ENCODE measurements at regions not wholly inside any gene's neighbourhood (a gene's known extent, or its start where the extent isn't known, plus 50 kb on each side); places are given as distances from the start of the nearest gene placed in this dataset.

- no peak for TF ChIP-seq CTCF (IDR thresholded peaks at IDR 0.05; ENCODE audit: insufficient read depth, low read depth, low read length)
- ChIA-PET CTCF (no interaction called here), POLR2A (no interaction called here)
- Histone ChIP-seq H3K4me3 (ENCODE audit: low read depth, low read length) (no peak overlapping the region), H3K27me3 (ENCODE audit: control insufficient read depth, insufficient read depth, low read length) (no peaks in the 10 kb centered on the region), H3K36me3 (ENCODE audit: control insufficient read depth, insufficient read depth, low read length) (no peaks in the 10 kb centered on the region)
- DNase-seq (ENCODE audit: low read depth), result no peak
Observed at GRCh38 chr21:22561946-22562345, 1563.7 kb downstream of the NCAM2 start.

- DNase-seq (ENCODE audit: low read depth), result no peak
- no peak overlapping the region for H3K4me3 ChIP-seq (ENCODE audit: low read depth, low read length)
- CTCF ChIA-PET, result no interaction called here
- H3K36me3 ChIP-seq (ENCODE audit: control insufficient read depth, insufficient read depth, low read length), result no peaks in the 10 kb centered on the region
- no peak for TF ChIP-seq CTCF (IDR thresholded peaks at IDR 0.05; ENCODE audit: insufficient read depth, low read depth, low read length)
- POLR2A ChIA-PET, result no interaction called here
- no peaks in the 10 kb centered on the region for H3K27me3 ChIP-seq (ENCODE audit: control insufficient read depth, insufficient read depth, low read length)
Observed at GRCh38 chr21:22573834-22574233, 1575.6 kb downstream of the NCAM2 start.

DNA sequence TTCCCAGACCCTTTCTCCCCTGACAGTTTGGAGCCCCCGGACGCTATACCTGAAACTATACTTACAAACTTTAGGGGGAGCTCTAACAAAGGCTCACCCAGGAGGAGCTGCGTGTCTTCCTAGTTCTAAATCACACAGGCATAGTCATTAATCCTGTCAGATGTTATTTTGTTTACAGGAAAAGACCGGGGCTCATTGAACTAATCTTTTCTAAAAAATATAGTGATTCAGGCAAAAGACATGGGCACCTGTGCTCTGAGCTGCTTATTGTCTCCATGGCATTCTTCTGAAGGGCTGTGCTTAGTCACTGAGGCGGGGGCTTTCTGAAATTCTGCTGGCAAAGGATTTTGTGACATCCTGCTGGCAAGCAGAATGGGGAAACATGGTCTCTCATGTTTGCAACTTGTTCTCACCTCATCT, 1577.0 kb downstream of the NCAM2 start:
- DNase-seq (ENCODE audit: low read depth), result no peak
- Histone ChIP-seq H3K4me3 (ENCODE audit: low read depth, low read length) (no peak overlapping the region), H3K27me3 (ENCODE audit: control insufficient read depth, insufficient read depth, low read length) (no peaks in the 10 kb centered on the region), H3K36me3 (ENCODE audit: control insufficient read depth, insufficient read depth, low read length) (no peaks in the 10 kb centered on the region)
- ChIA-PET CTCF (no interaction called here), POLR2A (no interaction called here)
- TF ChIP-seq CTCF (IDR thresholded peaks at IDR 0.05; ENCODE audit: insufficient read depth, low read depth, low read length), result no peak

- Histone ChIP-seq H3K4me3 (ENCODE audit: low read depth, low read length) (no peak overlapping the region), H3K27me3 (ENCODE audit: control insufficient read depth, insufficient read depth, low read length) (no peaks in the 10 kb centered on the region), H3K36me3 (ENCODE audit: control insufficient read depth, insufficient read depth, low read length) (no peaks in the 10 kb centered on the region)
- ChIA-PET CTCF (no interaction called here), POLR2A (no interaction called here)
- DNase-seq (ENCODE audit: low read depth), result no peak
- TF ChIP-seq CTCF (IDR thresholded peaks at IDR 0.05; ENCODE audit: insufficient read depth, low read depth, low read length), result no peak
Observed at GRCh38 chr21:22579741-22580140, 1581.5 kb downstream of the NCAM2 start.

DNA sequence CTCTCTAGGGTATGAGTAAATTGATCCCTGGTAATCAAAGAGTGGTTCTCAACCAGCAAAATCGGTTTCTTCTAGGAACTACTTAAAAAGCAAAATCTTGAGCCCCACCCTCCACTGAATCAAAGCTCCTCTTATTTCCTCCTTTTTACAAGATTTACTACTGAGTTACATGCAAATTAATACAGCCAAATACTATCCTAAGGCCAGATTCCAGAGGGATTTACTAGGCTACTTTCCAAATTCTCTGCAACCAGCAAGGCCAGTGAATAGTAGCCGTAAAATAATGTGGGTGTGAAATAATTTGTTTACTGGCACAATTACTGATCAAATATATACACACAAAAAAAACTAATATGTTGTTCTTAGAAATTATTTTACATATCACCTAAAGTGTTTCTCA, 1583.8 kb downstream of the NCAM2 start:
- no peak overlapping the region for H3K4me3 ChIP-seq (ENCODE audit: low read depth, low read length)
- ChIA-PET CTCF (no interaction called here), POLR2A (no interaction called here)
- DNase-seq (ENCODE audit: low read depth), result no peak
- H3K27me3 ChIP-seq (ENCODE audit: control insufficient read depth, insufficient read depth, low read length), result no peaks in the 10 kb centered on the region
- no peaks in the 10 kb centered on the region for H3K36me3 ChIP-seq (ENCODE audit: control insufficient read depth, insufficient read depth, low read length)
- TF ChIP-seq CTCF (IDR thresholded peaks at IDR 0.05; ENCODE audit: insufficient read depth, low read depth, low read length), result no peak
